ENCODE measurements at regions not wholly inside any gene's neighbourhood (a gene's known extent, or its start where the extent isn't known, plus 50 kb on each side); places are given as distances from the start of the nearest gene placed in this dataset.

- TF ChIP-seq SNAI2 (CRISPR knock-in tag; IDR thresholded peaks at IDR 0.05) = no peak
- TF ChIP-seq BACH2 (CRISPR knock-in tag; IDR thresholded peaks at IDR 0.05; ENCODE audit: borderline replicate concordance) = no peak
- TF ChIP-seq CSRNP3 (CRISPR knock-in tag; IDR thresholded peaks at IDR 0.05) = no peak
- no peak for ATAC-seq
Measured at GRCh38 chr1:221310180-221310579, 430.9 kb downstream of the HLX start.

- ATAC-seq = peak; percentile 94
- TF ChIP-seq ISL1 (CRISPR knock-in tag; IDR thresholded peaks at IDR 0.05) (no peak), ZNF70 (CRISPR knock-in tag; IDR thresholded peaks at IDR 0.05) (no peak), PPARA (CRISPR knock-in tag; IDR thresholded peaks at IDR 0.05; ENCODE audit: borderline replicate concordance) (no peak), ZC3H10 (CRISPR knock-in tag; IDR thresholded peaks at IDR 0.05) (no peak), ZNF565 (CRISPR knock-in tag; conservative IDR thresholded peaks at IDR 0.05; ENCODE audit: low read depth) (no peak), CREB5 (CRISPR knock-in tag; IDR thresholded peaks at IDR 0.05; ENCODE audit: low read depth) (no peak), ZFP3 (CRISPR knock-in tag; IDR thresholded peaks at IDR 0.05) (no peak), SNAI2 (CRISPR knock-in tag; IDR thresholded peaks at IDR 0.05) (no peak), CSDC2 (CRISPR knock-in tag; IDR thresholded peaks at IDR 0.05) (no peak)
Measured at GRCh38 chr1:221315330-221315729, 426.6 kb downstream of the DUSP10 start.

- no peak for ATAC-seq
Measured at GRCh38 chr1:221316491-221317056, 425.3 kb downstream of the DUSP10 start.

GRCh38 chr1:221317537-221317936 is 424.4 kb downstream of the DUSP10 start:
- ATAC-seq = no peak
- TF ChIP-seq TSHZ2 (CRISPR knock-in tag; IDR thresholded peaks at IDR 0.05) = no peak

More at GRCh38 chr1:221316491-221317056, 425.3 kb downstream of the DUSP10 start:
- TF ChIP-seq TCF4 (CRISPR knock-in tag; IDR thresholded peaks at IDR 0.05; ENCODE audit: borderline replicate concordance) (no peak), TOX (CRISPR knock-in tag; IDR thresholded peaks at IDR 0.05; ENCODE audit: borderline replicate concordance) (no peak), CREB5 (CRISPR knock-in tag; IDR thresholded peaks at IDR 0.05; ENCODE audit: low read depth) (no peak), POU6F1 (CRISPR knock-in tag; IDR thresholded peaks at IDR 0.05; ENCODE audit: borderline replicate concordance, low read depth) (no peak), CSRNP3 (CRISPR knock-in tag; IDR thresholded peaks at IDR 0.05) (no peak), CSDC2 (CRISPR knock-in tag; IDR thresholded peaks at IDR 0.05) (no peak), ZNF565 (CRISPR knock-in tag; conservative IDR thresholded peaks at IDR 0.05; ENCODE audit: low read depth) (no peak)
